ENCODE measurements at regions not wholly inside any gene's neighbourhood (a gene's known extent, or its start where the extent isn't known, plus 50 kb on each side); places are given as distances from the start of the nearest gene placed in this dataset.

- H3K27ac ChIP-seq (ENCODE audit: low read depth in 2 of 2, low read length in 2 of 2) = no peak overlapping the region
- intact Hi-C loops (cut with DNase I) = no loop called here
- H3K4me1 ChIP-seq (ENCODE audit: control insufficient read depth in 2 of 3, insufficient read depth in 2 of 3, low read depth in 1 of 3, low read length in 3 of 3) = no peaks in the 10 kb centered on the region
- H3K9ac ChIP-seq (ENCODE audit: low read length in 3 of 3) = no peak overlapping the region
- H3K4me3 ChIP-seq (ENCODE audit: low read length in 3 of 3) = no peak overlapping the region
- FAIRE-seq (no peak), DNase-seq (no peak)
- no peak for TF ChIP-seq CTCF (IDR thresholded peaks at IDR 0.05; ENCODE audit: borderline replicate concordance, extremely low read depth, insufficient read depth)
- no peaks in the 10 kb centered on the region for H3K27me3 ChIP-seq (ENCODE audit: control insufficient read depth, insufficient read depth, low read length)
- no peaks in the 10 kb centered on the region for H3K9me3 ChIP-seq (ENCODE audit: control insufficient read depth in 2 of 3, insufficient read depth in 1 of 3, low read length in 3 of 3)
- H3K36me3 ChIP-seq (ENCODE audit: control insufficient read depth in 2 of 3, insufficient read depth in 3 of 3, low read length in 3 of 3) = no peaks in the 10 kb centered on the region
Observed at GRCh38 chr6:68043122-68043398, 592.0 kb upstream of the ADGRB3 start.

GRCh38 chr6:68042339-68043121, 592.6 kb upstream of the ADGRB3 start:
- Histone ChIP-seq H3K9me3 (ENCODE audit: control insufficient read depth in 2 of 3, insufficient read depth in 1 of 3, low read length in 3 of 3) (no peaks in the 10 kb centered on the region), H3K4me3 (ENCODE audit: low read length in 3 of 3) (no peak overlapping the region), H3K36me3 (ENCODE audit: control insufficient read depth in 2 of 3, insufficient read depth in 3 of 3, low read length in 3 of 3) (no peaks in the 10 kb centered on the region), H3K4me1 (ENCODE audit: control insufficient read depth in 2 of 3, insufficient read depth in 2 of 3, low read depth in 1 of 3, low read length in 3 of 3) (no peaks in the 10 kb centered on the region), H3K27me3 (ENCODE audit: control insufficient read depth, insufficient read depth, low read length) (no peaks in the 10 kb centered on the region), H3K9ac (ENCODE audit: low read length in 3 of 3) (no peak overlapping the region), H3K27ac (ENCODE audit: low read depth in 2 of 2, low read length in 2 of 2) (no peak overlapping the region)
- DNase-seq (no peak), FAIRE-seq (no peak)
- TF ChIP-seq CTCF (IDR thresholded peaks at IDR 0.05; ENCODE audit: borderline replicate concordance, extremely low read depth, insufficient read depth) = no peak
- intact Hi-C loops (cut with DNase I) = no loop called here

- FAIRE-seq (no peak), DNase-seq (peak in 2 of 5 donors; percentile 12 to 45)
- H3K9me3 ChIP-seq (ENCODE audit: control insufficient read depth in 2 of 3, insufficient read depth in 1 of 3, low read length in 3 of 3) = no peaks in the 10 kb centered on the region
- H3K9ac ChIP-seq (ENCODE audit: low read length in 3 of 3) = peak overlapping the region in 1 of 3 donors; percentile 62
- H3K27me3 ChIP-seq (ENCODE audit: control insufficient read depth, insufficient read depth, low read length) = no peaks in the 10 kb centered on the region
- intact Hi-C loops (cut with DNase I) = no loop called here
- H3K4me1 ChIP-seq (ENCODE audit: control insufficient read depth in 2 of 3, insufficient read depth in 2 of 3, low read depth in 1 of 3, low read length in 3 of 3) = no peaks in the 10 kb centered on the region
- H3K4me3 ChIP-seq (ENCODE audit: low read length in 3 of 3) = peak overlapping the region; percentile 40 to 71 (median 60)
- no peak overlapping the region for H3K27ac ChIP-seq (ENCODE audit: low read depth in 2 of 2, low read length in 2 of 2)
- H3K36me3 ChIP-seq (ENCODE audit: control insufficient read depth in 2 of 3, insufficient read depth in 3 of 3, low read length in 3 of 3) = no peaks in the 10 kb centered on the region
- TF ChIP-seq CTCF (IDR thresholded peaks at IDR 0.05; ENCODE audit: borderline replicate concordance, extremely low read depth, insufficient read depth) = no peak
Observed at GRCh38 chr6:68040780-68041179, 594.3 kb upstream of the ADGRB3 start.
